Esophagus muscularis mucosa (tissue), 4 donors: ENCODE measurements at regions not wholly inside any gene's neighbourhood (a gene's known extent, or its start where the extent isn't known, plus 50 kb on each side); places are given as distances from the start of the nearest gene placed in this dataset.

Experiments
- DNase-seq: peaks from one replicate; pipeline ENCODE4 v3.0.0-alpha.2; 2017; ENCODE audit errors: extremely low spot score
- H3K27ac ChIP-seq, 4 donors: fragments of 200-600 bp; sonication (generic); replicated peaks in 1 of 4; 1 replicate in 3 of 4; 2 replicates in 1 of 4; pipeline ENCODE4 v1.5.1; 2016 to 2019; ENCODE audit warnings: mild to moderate bottlenecking in 1 of 4
- H3K27me3 ChIP-seq, 4 donors: fragments of 200-600 bp; sonication (generic); one replicate each; pipeline versions ENCODE4 v1.5.1 to v1.6.0; 2016 to 2019
- H3K36me3 ChIP-seq, 4 donors: fragments of 200-600 bp; sonication (generic); one replicate each; pipeline ENCODE4 v1.5.1; 2016 to 2019
- H3K4me1 ChIP-seq, 4 donors: fragments of 200-600 bp; sonication (generic); one replicate each; pipeline ENCODE4 v1.5.1; 2016 to 2019
- H3K4me3 ChIP-seq, 4 donors: fragments of 200-600 bp; sonication (generic); 1 replicate in 2 of 4; 2 replicates in 2 of 4; pipeline ENCODE4 v1.5.1; 2016 to 2019; ENCODE audit warnings: mild to moderate bottlenecking in 4 of 4, moderate library complexity in 1 of 4
- H3K9me3 ChIP-seq, 4 donors: fragments of 200-600 bp; sonication (generic); 1 replicate in 3 of 4; 2 replicates in 1 of 4; pipeline ENCODE4 v1.5.1; 2016 to 2019
- EP300 ChIP-seq: sonication (generic); formaldehyde crosslinking; IDR thresholded peaks from one replicate; pipeline ENCODE4 v1.6.1; 2017; ENCODE audit warnings: antibody characterized with exemption
- POLR2A ChIP-seq: fragments of 450-650 bp; IDR thresholded peaks from one replicate; pipeline ENCODE4 v1.6.1; 2017; ENCODE audit warnings: antibody characterized with exemption, moderate library complexity, mild to moderate bottlenecking, low read depth
- POLR2AphosphoS5 ChIP-seq, 2 donors: sonication (generic); formaldehyde crosslinking; IDR thresholded peaks; one replicate each; pipeline ENCODE4 v1.6.1; 2017; ENCODE audit warnings: antibody characterized with exemption in 2 of 2
- WGBS: methylation state at CpG from one replicate; pipeline ENCODE4 v1.1.5; 2018; 5-methylcytosine and 5-hydroxymethylcytosine counted together
- intact Hi-C: fragments of 100-400 bp; cut with DNase I; formaldehyde crosslinking; loops from one replicate; pipeline ENCODE4 v1.15.1; 2023
- TF ChIP-seq, protein P1 (sequence below), 3 experiments: fragments of 200-600 bp in 2 of 3; fragments of 450-650 bp in 1 of 3; sonication (generic) in 2 of 3; IDR thresholded peaks; one replicate each; pipeline ENCODE4 v1.5.1; 2017 to 2019; ENCODE audit warnings: antibody characterized with exemption in 3 of 3, mild to moderate bottlenecking in 2 of 3, moderate library complexity in 1 of 3

DNA sequence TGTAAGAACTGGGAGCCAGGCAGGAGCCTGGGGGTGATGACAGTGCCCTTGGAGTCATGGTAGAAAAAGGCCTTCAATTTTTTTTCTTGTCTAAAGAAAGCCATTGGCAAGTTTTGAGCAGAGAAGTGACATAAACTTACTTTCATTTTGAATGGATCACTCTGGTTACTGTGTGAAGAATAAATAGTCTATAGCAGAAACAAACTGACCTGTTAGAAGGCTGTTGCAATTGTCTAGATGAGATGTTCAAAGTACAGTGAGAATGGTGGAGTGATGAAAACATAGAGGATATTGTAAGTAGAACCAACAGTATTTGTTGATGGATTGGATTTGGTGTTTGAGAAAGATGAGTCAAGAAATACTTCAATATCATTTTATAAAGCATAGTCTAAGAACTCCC, 439.9 kb downstream of the TBL1XR1 start:
- no peaks in the 10 kb centered on the region for H3K36me3 ChIP-seq
- H3K4me3 ChIP-seq = no peak overlapping the region
- H3K27ac ChIP-seq = no peak overlapping the region
- no peaks in the 10 kb centered on the region for H3K27me3 ChIP-seq
- no peak for DNase-seq
- no peaks in the 10 kb centered on the region for H3K4me1 ChIP-seq
- no peaks in the 10 kb centered on the region for H3K9me3 ChIP-seq
- intact Hi-C loops = no loop called here
- TF ChIP-seq POLR2AphosphoS5 (IDR thresholded peaks at IDR 0.05) (no peak), POLR2A (no peak), EP300 (no peak)
- TF ChIP-seq, protein P1, sequence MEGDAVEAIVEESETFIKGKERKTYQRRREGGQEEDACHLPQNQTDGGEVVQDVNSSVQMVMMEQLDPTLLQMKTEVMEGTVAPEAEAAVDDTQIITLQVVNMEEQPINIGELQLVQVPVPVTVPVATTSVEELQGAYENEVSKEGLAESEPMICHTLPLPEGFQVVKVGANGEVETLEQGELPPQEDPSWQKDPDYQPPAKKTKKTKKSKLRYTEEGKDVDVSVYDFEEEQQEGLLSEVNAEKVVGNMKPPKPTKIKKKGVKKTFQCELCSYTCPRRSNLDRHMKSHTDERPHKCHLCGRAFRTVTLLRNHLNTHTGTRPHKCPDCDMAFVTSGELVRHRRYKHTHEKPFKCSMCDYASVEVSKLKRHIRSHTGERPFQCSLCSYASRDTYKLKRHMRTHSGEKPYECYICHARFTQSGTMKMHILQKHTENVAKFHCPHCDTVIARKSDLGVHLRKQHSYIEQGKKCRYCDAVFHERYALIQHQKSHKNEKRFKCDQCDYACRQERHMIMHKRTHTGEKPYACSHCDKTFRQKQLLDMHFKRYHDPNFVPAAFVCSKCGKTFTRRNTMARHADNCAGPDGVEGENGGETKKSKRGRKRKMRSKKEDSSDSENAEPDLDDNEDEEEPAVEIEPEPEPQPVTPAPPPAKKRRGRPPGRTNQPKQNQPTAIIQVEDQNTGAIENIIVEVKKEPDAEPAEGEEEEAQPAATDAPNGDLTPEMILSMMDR (IDR thresholded peaks at IDR 0.05) = no peak

DNA sequence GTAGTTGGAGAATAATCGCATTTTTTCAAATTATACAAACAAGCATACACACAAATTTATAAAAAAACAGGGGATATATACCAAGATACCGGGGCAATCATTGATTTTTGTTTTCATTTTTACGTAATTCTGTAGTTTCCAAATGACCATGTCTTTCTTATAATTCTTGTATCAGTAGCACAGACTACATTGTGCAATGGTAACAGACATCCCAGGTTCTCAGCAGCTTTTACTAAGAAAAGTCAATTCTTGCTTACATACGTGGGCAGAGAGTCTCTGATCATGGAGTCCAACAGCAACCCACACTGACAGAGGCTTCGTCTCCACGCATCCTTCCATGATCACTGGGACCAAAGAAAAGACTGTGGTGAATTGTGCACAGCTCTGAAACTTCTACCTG, 441.3 kb downstream of the TBL1XR1 start:
- no peaks in the 10 kb centered on the region for H3K27me3 ChIP-seq
- H3K27ac ChIP-seq = no peak overlapping the region
- H3K4me1 ChIP-seq = no peaks in the 10 kb centered on the region
- WGBS = 91% methylated on average over 6 of the region's 6 CpGs
- DNase-seq = no peak
- no peaks in the 10 kb centered on the region for H3K36me3 ChIP-seq
- intact Hi-C loops = no loop called here
- H3K4me3 ChIP-seq = no peak overlapping the region
- TF ChIP-seq EP300 = no peak
- no peak for TF ChIP-seq POLR2A
- TF ChIP-seq, protein P1 (IDR thresholded peaks at IDR 0.05) = no peak
- TF ChIP-seq POLR2AphosphoS5 (IDR thresholded peaks at IDR 0.05) = no peak
- no peaks in the 10 kb centered on the region for H3K9me3 ChIP-seq

- Histone ChIP-seq H3K36me3 (no peaks in the 10 kb centered on the region), H3K9me3 (no peaks in the 10 kb centered on the region), H3K4me3 (no peak overlapping the region), H3K4me1 (no peaks in the 10 kb centered on the region), H3K27ac (no peak overlapping the region), H3K27me3 (no peaks in the 10 kb centered on the region)
- no peak for DNase-seq
- 93% methylated on average over 1 of the region's 1 CpG for WGBS
- intact Hi-C loops = no loop called here
- TF ChIP-seq EP300 (no peak), POLR2AphosphoS5 (IDR thresholded peaks at IDR 0.05) (no peak), POLR2A (no peak)
- TF ChIP-seq, protein P1 (IDR thresholded peaks at IDR 0.05) = no peak
Observed at GRCh38 chr3:176755552-176755951, 441.7 kb downstream of the TBL1XR1 start.

GRCh38 chr3:176741664-176742047, 455.6 kb downstream of the TBL1XR1 start:
- H3K27me3 ChIP-seq = no peaks in the 10 kb centered on the region
- intact Hi-C loops = no loop called here
- WGBS = 35% methylated on average over 2 of the region's 2 CpGs
- H3K9me3 ChIP-seq = no peaks in the 10 kb centered on the region
- no peak for DNase-seq
- no peaks in the 10 kb centered on the region for H3K36me3 ChIP-seq
- H3K27ac ChIP-seq = no peak overlapping the region
- no peak overlapping the region for H3K4me3 ChIP-seq
- TF ChIP-seq EP300 (no peak), POLR2AphosphoS5 (IDR thresholded peaks at IDR 0.05) (no peak), POLR2A (no peak)
- TF ChIP-seq, protein P1 (IDR thresholded peaks at IDR 0.05) = no peak
- no peaks in the 10 kb centered on the region for H3K4me1 ChIP-seq

GRCh38 chr3:176740906-176741663, 456.2 kb downstream of the TBL1XR1 start:
- Histone ChIP-seq H3K27me3 (no peaks in the 10 kb centered on the region), H3K9me3 (no peaks in the 10 kb centered on the region), H3K36me3 (no peaks in the 10 kb centered on the region), H3K27ac (no peak overlapping the region), H3K4me1 (no peaks in the 10 kb centered on the region), H3K4me3 (no peak overlapping the region)
- 82% methylated on average over 8 of the region's 8 CpGs for WGBS
- TF ChIP-seq POLR2AphosphoS5 (IDR thresholded peaks at IDR 0.05) (no peak), POLR2A (no peak), EP300 (no peak)
- TF ChIP-seq, protein P1 (IDR thresholded peaks at IDR 0.05) = no peak
- no peak for DNase-seq
- intact Hi-C loops = no loop called here
